T-helper 9 cell (primary cell): ENCODE measurements at regions not wholly inside any gene's neighbourhood (a gene's known extent, or its start where the extent isn't known, plus 50 kb on each side); places are given as distances from the start of the nearest gene placed in this dataset.

Source experiments
- DNase-seq: peaks from one replicate; pipeline ENCODE4 v3.0.0-alpha.2; 2020

DNA sequence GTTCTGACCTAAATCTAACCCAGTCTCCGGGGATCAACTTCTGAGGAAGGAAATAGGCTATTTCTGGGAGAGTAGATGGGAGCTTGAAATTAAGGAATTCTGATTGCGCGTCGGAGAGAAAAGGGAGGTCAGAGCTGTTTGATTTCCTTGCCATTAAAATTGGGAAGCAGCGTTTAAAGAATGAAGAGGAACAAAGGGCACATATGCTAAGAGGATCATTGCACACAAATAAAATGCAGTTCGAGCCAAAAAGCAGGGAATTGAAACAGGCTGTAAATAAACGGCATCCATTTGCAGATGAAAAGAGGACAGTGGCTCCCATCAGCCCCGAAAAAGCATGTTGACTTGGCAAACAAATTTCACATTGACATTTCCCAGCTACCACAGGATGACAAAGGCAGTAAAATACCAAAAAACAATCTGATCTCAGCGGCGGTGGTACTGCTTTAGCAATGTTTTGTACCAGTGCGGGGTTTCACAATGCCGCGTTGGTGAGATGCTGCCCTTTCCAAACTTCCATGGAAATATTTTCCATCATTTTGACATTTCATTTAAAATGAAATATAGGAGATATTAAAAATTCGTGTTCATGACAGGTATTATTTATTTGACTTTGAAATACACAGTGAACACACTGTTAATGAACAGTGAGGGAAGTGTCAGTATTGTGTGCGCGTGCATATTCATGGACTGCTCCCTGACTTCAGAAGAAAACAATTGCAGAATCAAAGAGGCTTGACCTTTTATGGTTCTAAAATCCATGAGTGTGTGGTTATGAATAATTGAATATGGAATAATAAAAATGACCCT is 108.8 kb downstream of the SQOR start:
- DNase-seq = no peak

DNA sequence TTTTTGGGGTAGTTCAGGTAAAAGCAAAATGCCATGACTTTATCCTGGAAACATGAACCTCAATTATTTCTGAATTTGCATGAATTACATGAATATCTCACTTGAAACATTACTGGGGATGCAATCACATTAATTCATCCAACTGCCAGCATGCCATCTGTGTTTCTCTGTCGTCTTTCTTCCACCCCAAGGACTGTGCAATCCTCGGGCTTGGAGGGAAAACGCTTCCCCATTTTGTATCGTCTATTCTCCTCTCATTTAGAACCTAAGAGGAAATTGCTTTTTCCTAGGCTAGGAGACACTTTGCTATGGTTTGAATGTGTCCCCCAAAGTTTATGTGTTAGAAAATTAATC is 109.4 kb downstream of the SQOR start:
- no peak for DNase-seq

DNA sequence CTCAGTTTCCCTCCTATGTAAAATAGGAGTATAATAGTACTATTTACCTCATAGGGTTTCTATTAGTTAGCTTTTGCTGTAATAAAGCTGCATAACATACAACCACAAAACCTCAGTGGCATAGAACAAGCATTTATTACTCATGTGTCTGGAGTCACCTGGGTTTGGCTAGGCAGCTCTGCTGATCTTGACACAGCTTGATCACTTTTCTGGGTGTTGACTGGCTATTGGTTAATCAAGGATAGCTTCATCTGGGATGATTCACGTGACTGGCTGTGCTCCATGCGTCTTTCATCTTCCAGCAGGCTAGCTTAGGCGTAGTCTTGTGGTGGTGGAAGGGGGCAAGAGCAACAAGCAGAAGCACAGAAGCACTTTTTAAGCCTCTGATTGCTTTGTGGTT is 112.6 kb downstream of the SQOR start:
- DNase-seq = no peak

DNA sequence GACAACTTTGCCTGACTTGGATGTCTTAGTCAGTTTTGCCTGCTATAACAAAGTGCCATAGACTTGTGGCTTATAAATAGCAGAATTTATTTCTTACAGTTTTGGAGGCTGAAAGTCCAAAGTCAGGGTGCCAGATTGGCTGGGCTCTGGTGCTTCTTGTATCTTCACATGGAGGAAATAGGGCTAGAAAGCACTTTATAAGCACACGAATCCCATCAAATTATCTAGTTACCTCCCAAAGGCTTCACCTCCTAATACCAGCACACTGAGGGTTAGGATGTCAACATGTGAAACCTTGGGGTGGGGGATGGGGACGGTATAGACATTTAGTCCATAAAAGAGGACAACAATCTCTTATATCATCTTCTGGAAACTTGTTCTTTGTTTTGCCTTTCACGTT is 116.8 kb downstream of the SQOR start:
- DNase-seq = no peak

DNA sequence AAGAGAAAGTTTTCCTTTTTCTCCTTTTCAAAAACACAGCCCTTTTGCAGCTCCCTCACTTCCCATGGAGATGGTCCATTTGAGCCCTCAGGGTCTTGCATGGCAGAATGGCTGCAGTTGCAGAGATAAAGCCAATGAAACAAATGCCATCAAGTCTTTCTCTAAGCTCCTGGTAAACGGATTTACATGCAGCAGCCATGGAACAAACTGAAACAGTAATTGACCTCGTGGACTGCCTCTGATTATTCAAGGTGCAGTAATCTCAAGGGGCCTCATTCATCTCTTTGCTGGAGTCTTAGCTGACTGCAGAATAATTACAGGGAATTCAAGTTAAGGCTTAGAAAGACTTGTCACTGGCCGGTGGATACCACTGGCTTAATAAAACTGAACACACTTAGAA is 125.1 kb downstream of the SQOR start:
- DNase-seq = no peak

DNA sequence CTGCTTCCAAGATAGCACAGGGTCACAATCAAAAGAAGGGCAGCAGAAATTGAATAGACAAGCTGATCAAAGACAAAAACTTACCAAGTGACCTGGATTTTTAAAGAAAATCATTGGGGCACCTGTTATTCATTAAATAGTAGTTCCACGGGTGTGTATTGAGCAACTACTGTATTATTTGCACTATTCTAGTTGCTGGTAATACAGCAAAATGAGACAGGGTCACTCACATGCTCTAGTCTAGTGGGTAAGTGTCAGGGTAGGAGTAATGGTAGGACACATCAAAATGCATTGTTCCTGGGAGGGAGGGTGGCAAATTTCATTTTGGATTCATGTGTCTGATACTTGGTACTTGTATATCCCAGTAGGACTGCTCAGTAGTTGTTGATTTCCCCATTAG is 127.9 kb downstream of the SQOR start:
- no peak for DNase-seq

DNA sequence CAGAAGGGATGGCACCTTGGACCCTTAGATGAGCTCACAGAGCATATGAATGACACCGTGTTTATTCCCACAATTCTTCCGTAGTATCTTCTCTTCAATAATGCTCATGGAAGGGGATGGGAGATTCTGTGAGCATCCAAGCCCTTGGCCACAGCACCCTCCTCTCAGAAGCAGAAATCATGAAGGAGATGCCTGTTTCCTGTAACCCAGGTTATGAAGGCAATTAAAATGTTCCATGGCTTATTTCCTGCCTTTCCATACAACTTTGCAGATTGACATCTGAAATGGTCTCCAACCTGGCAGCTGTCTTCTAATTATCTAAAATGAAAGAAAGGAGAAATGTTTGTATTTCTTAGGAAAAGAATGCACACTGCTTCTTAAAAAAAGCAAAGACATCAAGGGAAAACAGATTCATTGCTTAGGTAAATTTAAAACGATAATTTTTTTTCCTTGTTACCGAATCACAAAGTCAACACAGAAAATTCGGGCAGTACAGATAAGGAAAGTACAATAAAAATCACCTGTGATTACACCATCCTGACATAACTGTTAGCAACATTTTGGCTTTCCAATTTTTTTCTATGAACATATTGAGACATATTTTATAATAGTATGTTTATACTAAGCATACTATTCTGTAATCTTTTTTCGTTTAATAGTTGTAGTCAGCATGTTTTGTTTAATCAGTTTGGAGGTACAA is 128.5 kb downstream of the SQOR start:
- no peak for DNase-seq

DNA sequence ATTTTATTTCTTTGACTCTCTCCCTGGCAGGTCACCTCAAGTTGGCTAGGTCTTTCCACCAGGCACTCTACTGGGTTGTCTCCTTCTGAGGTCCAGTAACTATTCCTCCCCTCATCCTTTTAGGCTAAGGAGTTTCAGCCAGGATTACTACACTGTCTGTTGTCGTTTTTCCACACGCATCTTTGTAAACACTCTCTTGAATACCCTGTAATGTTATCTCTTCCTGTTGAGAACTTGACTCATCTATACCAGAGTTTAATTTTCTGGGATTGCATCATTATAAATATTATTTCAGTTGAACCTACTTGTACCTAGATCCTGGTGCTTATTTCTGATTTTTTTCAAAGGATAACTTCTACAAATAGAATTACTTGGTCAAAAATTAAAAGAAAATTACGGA is 138.3 kb downstream of the SQOR start:
- DNase-seq = no peak

DNA sequence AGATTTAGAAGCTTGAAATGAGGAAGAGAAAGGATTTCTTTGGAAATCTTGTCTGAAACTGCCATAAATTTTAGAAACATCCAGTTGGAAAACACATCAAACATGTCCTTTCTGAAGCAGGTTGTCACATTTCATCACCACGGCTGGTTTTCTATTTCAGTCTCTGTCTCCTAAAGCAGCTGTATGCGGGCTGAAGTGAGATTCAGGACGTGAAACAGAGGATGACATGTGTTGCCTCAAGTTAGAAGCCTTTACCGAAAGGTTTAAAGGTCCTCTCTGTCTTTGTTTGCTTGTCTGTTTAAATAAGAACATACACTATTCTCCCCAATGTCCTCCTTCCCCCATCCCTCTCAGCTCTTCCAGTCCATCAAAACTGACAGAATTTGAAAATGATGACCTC is 141.9 kb downstream of the SQOR start:
- no peak for DNase-seq

DNA sequence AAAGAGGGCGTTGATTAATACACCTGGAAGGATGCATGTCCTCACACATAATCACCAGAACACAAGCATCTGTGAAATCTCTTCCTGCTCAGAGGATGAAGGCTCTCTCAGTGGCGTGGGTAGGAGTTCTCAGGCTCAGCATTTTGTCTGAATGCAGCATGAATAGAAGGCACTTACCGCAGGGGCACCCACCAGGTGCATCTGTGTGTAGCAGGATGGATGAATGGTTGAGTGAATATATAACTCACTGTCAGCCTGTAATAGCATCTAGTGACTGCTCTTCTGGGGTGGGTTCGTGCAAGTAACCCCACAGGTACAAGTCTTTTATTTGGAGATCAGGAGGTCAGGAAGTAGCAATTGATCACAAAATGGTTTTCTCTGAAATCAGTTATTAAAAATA is 143.0 kb downstream of the SQOR start:
- DNase-seq = no peak

DNA sequence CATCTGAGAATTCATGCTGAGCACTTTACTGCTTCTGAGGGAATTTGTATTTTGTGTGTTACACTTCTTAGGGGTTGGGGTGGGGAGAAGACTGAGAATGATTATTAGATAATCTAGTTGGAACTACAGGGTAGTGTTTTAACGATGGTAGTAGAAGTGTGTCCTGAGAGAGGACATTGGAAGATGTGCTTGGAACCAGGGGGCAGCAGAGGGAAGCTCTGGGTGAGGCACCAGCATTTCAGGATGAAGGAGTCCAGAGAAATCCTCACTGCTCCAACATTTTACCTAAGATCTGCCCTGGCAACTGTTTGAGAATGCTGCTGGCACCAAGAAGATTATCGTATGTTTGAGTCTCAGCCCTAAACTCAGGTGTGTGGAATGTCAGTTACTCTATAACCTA is 145.5 kb downstream of the SQOR start:
- DNase-seq = no peak

DNA sequence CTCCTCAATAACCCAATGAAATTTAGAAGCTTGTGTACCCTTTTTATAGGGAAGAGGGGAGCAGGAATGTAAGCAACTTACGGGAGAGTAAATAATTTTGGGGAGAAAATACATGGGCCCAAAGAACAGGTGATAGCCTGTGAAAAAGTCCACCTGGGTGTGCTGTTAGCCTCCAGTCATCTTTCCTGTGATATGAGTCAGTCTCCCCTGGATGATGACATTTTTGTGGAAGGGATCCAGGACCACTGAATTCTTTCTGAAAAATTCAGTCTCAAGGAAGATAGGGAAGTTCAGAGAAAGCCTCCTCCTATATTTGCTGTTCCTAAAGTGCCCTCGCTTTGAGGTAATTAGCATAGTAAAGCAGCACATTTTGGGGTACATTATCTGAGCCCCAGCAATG is 149.8 kb downstream of the SQOR start:
- no peak for DNase-seq

DNA sequence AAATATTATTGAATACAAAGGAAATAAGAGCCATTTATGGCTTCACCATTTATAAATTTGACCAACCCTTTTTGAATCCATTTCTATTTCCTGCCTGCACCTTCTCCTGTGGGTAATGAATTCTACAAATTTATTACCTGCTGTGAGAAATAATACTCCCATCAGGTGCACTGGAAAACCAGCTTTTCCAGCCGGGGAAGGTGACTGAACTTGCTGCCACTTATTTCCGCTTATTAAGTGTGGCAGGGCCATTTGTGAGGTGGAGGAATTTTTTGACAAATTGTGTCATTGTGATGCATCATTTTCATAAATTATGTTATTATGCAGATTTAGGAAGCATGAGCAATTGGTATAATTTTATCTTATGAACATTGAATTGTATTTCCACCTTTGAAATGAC is 151.1 kb downstream of the SQOR start:
- DNase-seq = no peak

DNA sequence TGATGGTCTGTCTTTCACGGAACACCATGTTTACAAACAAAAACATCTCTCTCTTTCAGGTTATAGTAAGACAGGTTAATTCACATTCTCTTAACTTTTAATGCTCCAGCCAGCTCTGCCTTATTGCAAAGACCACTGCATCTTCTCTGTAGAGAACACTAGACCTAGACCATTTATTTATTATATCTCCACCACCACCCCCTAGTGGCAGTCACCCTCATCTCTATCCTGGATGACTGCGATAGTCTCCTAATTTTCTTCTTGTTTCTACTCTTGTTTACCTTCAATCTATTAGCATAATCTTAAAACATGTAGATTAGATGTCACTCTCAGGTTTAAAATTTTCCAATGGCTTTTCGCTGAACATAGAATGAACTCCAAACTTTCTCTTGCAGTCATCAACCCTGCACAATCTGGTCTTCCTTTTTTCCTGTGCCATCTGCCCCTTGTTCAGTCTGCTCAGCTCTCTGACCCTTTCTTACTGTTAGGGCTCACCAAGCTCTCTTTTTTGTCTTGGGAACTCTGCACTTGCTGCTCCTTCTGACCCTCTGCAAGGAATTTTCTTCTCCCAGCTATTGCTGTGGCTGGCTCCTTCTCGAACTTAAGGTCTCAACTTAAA is 155.6 kb downstream of the SQOR start:
- DNase-seq = no peak

DNA sequence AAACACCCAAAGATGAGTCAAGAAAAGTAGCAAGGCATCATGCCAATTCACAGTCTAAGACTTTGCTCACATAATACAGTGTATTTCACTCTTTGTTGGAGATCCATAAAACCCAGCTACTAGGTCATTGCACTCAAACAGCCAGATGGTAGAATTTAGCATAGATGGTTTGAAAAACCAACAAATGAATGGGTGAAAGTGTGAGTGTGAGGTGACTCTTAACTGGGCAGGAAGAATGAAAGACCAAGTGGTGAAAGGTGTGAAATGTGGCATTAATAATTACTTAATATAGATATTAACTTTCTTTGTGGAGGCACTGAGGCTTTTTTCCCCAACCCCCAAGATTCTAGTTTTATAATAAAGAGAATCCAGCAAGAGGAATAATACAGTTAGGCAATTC is 159.5 kb downstream of the SQOR start:
- no peak for DNase-seq

DNA sequence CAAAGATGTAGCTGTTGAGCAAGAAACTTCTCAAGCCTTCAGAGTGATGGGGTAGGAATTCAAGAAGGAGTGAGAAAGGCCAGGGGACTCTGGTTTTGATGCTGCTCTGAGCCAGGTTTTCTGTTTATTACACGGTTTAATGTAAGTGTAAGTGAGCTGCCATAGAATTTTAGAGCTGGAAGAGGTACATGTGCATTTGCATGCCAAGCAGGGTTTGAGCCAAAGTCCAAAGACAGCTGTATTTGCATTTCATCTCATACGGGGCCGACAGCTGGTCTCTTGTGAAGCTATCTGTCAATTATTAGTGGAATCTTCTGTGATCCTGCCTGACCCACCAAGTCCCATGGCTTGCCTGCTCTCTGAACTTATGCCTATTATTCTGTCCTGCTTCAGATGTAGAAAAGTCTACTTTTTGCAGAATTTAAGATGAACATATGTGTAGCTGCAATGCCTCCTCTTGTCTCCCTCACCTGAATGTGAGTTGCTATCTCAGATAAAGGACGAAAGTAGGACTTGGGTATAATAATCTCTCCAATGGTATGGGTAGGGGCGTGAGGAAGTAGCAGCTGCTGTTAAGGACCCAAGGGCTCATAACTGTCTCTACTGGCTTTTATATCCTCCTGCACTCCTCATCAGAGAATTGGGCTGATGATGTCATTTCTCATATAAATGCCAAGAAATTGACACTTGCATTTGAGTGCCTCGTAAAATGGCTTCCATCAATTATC is 160.0 kb downstream of the SQOR start:
- no peak for DNase-seq

DNA sequence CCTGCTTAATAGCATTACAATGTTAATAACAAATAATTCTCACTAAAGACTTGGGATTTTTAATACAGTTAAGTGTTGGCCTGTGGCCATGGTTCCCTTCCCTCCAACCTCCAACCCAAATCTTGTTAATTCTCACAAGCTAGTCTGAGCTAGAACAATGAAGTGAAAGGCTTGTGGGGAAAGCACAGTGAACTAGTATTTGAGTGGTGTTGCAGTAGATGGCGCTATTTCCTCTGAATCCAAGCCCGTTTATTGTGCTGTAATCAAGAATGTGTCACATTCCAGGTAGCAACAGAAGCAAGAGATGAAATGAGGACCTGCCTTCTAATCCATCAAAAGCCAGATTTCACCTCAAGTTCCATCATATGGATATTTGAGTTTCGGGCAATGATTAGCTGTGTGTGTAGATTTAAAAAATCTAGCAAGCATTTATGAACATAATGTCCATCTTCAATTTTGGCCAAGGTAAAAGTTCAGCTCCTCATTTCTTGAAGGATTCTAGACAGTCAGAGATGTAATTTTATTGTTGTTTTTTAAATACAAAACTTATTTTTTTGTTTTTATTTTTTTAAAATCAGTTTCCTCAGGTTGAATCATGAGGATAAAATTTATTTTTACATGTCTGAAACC is 160.7 kb downstream of the SQOR start:
- DNase-seq = no peak

DNA sequence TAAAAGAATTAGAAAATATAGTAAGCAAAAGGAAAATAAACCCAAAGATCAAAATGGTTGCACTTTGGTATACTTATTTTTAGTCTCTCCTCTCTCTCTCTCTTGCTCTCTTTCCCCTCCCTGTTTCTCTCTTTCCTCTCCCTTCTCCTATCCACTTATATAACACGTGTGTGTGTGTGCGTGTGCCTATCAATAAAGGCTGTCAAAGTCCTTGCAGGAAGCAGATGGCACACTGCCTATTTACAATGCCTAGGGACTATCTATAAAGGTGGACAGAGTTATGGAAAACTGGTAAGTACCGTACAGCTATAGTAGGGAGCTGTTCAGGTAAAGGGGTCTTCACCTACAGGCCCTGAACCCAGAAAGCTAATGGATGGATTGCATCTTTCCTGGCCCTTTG is 161.6 kb downstream of the SQOR start:
- no peak for DNase-seq

DNA sequence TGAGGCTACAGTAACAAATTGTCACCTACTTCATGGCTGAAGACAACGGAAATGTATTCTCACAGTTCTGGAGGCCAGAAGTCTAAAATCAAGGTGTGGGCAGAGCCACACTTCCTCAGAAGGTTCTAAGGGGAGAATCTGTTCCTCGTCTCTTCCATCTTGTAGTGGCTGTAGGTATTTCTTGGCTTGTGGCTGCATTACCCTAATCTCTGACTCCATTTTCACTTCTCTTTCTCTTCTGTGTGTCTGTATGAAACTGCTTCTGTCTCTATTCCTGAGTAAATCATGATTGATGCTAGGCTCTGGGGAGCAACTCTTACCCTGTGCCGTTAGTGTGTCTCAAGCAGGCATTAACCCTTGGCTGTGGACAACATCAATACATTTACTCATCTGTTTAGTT is 164.7 kb downstream of the SQOR start:
- DNase-seq = no peak

DNA sequence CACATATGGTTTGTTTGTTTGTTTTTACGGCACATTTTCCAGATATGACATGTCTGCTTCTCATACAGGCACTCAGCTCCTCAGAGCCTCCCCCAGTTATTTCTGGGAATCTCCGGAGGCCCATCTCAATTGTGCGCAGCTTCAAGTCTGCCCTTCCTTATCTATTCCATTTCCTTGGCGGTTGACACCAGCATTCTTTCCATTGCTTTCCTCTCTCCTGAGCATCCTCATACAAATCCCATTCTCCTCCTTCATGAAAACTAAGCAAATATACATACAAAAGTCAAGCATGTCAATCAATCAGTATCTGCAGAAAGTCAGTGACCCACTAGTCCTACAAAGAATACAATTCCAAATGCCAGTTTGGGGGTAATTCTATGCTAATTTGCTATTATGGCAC is 166.7 kb downstream of the SQOR start:
- DNase-seq = no peak

DNA sequence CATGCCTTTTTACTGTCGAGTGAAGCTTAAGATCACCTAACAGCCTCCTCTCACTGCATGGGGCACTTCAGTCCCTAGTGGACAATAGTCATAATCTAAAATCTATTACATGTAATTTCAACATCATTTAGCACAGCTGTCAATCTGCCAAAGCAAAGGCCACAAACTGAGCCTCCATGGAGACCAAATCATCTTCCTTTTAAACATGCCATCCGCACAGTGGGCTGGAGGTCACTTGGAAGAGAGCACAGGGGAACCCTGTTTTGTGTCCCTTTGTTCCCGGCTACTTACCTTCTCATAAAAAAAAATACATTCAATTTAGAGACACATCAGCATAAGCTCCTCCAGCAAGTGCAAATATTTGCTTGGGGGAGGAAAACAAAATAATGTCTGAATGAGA is 167.3 kb downstream of the SQOR start:
- no peak for DNase-seq

DNA sequence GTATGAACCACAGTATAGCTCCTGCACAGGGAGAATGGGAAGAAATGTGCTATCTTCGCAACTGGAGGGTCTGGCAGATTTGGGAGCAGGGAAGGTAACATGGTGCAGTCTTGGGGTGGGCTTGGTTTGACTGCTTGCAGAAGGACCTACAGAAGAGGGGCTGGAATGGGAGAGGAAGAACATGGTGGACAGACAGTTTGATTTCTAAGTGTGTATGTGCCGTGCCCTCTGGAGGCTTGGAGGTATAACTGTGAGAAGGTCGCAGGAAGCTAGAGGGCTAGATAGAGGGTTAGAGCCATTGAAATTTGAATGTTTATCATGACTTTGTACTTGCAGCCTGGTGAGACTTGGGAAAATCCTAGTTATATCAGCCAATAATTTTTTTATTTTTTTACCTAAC is 169.2 kb downstream of the SQOR start:
- DNase-seq = no peak

DNA sequence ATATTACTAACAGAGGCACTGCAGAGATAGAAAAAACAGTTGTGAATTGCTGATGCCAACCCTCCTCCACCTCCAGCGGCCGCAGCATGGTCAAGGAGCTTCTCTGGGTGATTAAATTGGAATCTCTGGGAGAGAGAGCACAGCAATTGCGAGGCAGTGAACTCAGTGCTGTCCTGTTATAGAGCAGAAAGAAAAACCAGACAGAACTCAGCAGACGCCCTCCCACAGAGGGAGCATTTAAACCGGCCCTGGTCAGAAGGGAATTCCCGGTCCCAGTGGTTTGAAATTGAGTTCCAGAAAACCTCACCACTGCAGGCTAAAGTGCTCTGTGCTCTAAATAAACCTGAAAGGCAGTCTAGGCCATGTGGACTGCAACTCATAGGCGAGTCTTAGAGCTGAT is 175.4 kb downstream of the SQOR start:
- no peak for DNase-seq
